22Rv1 (cell line): ENCODE measurements at regions not wholly inside any gene's neighbourhood (a gene's known extent, or its start where the extent isn't known, plus 50 kb on each side); places are given as distances from the start of the nearest gene placed in this dataset.

Source experiments
- CTCF ChIP-seq: fragments of 450-650 bp; IDR thresholded peaks from 2 replicates; pipeline ENCODE4 v1.5.1; 2017; ENCODE audit warnings: mild to moderate bottlenecking
- ZFX ChIP-seq: fragments of 450-650 bp; IDR thresholded peaks from 2 replicates; pipeline ENCODE4 v1.6.1; 2017; ENCODE audit warnings: antibody characterized with exemption, borderline replicate concordance

- no peak for TF ChIP-seq CTCF
- no peak for TF ChIP-seq ZFX
Observed at GRCh38 chr4:26261405-26261804, 59.4 kb upstream of the RBPJ start.
